Loucy (cell line): ENCODE measurements at regions not wholly inside any gene's neighbourhood (a gene's known extent, or its start where the extent isn't known, plus 50 kb on each side); places are given as distances from the start of the nearest gene placed in this dataset.

Experiments used
- EZH2phosphoT487 ChIP-seq: fragments of 200-600 bp; IDR thresholded peaks from 2 replicates; pipeline ENCODE4 v1.6.1; 2018; ENCODE audit warnings: antibody characterized with exemption, mild to moderate bottlenecking, moderate library complexity, borderline replicate concordance
- TF ChIP-seq, protein P1 (sequence below): fragments of 200-600 bp; sonication (generic); conservative IDR thresholded peaks from 2 replicates; pipeline ENCODE4 v1.5.1; 2014; ENCODE audit warnings: mild to moderate bottlenecking, antibody characterized with exemption, low read length

DNA sequence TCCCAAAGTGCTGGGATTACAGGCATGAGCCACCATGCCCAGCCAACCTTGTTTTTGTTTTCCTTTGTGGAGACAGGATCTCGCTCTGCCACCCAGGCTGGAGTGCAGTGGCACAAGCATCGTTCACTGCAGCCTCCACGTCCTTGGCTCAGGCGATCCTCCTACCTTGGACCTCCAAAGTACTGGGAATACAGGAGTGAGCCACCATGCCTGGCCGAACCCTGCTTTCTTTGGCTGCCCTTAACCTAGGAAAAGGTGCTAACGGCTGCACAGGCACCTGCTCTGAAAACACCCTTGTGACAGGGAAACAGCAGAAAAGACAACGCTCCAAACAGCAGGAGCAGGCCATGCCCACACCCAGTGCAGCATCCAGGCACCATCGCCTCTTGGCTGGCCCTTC lies 71.9 kb downstream of the OAT start:
- TF ChIP-seq, protein P1, sequence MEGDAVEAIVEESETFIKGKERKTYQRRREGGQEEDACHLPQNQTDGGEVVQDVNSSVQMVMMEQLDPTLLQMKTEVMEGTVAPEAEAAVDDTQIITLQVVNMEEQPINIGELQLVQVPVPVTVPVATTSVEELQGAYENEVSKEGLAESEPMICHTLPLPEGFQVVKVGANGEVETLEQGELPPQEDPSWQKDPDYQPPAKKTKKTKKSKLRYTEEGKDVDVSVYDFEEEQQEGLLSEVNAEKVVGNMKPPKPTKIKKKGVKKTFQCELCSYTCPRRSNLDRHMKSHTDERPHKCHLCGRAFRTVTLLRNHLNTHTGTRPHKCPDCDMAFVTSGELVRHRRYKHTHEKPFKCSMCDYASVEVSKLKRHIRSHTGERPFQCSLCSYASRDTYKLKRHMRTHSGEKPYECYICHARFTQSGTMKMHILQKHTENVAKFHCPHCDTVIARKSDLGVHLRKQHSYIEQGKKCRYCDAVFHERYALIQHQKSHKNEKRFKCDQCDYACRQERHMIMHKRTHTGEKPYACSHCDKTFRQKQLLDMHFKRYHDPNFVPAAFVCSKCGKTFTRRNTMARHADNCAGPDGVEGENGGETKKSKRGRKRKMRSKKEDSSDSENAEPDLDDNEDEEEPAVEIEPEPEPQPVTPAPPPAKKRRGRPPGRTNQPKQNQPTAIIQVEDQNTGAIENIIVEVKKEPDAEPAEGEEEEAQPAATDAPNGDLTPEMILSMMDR, result no peak
- TF ChIP-seq EZH2phosphoT487, result no peak
